Endothelial cell of umbilical vein (primary cell): ENCODE measurements at regions not wholly inside any gene's neighbourhood (a gene's known extent, or its start where the extent isn't known, plus 50 kb on each side); places are given as distances from the start of the nearest gene placed in this dataset.

Source experiments
- BruUV-seq: library from RNA; stranded (reverse); fragments of 400-500 nt; replicated peaks from 2 replicates; lab custom pipeline; 2021; lab: Mats Ljungman, UMichigan
- CTCF ChIA-PET: fragments of 300-600, 350-600 bp; sonication (Branson Sonifier 250); formaldehyde crosslinking; loops from one replicate; lab custom pipeline; 2021; ENCODE audit warnings: antibody characterized with exemption, inconsistent platforms; lab: Charles Lee
- POLR2A ChIA-PET: fragments of 300-600, 350-600 bp; sonication (Branson Sonifier 250); formaldehyde crosslinking; loops from one replicate; lab custom pipeline; 2021; ENCODE audit warnings: antibody characterized with exemption, inconsistent platforms; lab: Charles Lee
- DNase-seq: peaks from one replicate; pipeline ENCODE4 v3.0.0-alpha.2; 2011; ENCODE audit warnings: low read depth, low spot score
- FAIRE-seq: peaks from 2 replicates; lab custom pipeline; 2011; peaks lifted over from hg19 to GRCh38; lab: Jason Lieb, UNC
- H2AFZ ChIP-seq: 2 replicates; pipeline ENCODE4 v1.6.0; 2012; ENCODE audit warnings: low read depth, low read length, control low read depth, inconsistent platforms
- H3K27ac ChIP-seq: 2 replicates; pipeline ENCODE4 v1.5.1; 2011; ENCODE audit warnings: low read depth, mild to moderate bottlenecking, control low read depth, low read length, moderate library complexity; ENCODE audit not compliant: insufficient read depth
- H3K27me3 ChIP-seq, 2 experiments: 2 replicates each; pipeline versions ENCODE4 v1.6.0 to v1.6.1; 2011; ENCODE audit warnings: low read length in 2 of 2, mixed read lengths in 1 of 2; ENCODE audit not compliant: control insufficient read depth in 2 of 2, insufficient read depth in 2 of 2
- H3K36me3 ChIP-seq, 2 experiments: 2 replicates in 1 of 2; 3 replicates in 1 of 2; pipeline ENCODE4 v1.5.1; 2011; ENCODE audit warnings: low read length in 2 of 2, mild to moderate bottlenecking in 1 of 2, moderate library complexity in 1 of 2; ENCODE audit not compliant: control insufficient read depth in 2 of 2, insufficient read depth in 2 of 2; ENCODE audit errors: extremely low read depth in 1 of 2
- H3K4me1 ChIP-seq: 3 replicates; pipeline ENCODE4 v1.5.1; 2011; ENCODE audit warnings: mild to moderate bottlenecking, low read length; ENCODE audit not compliant: control insufficient read depth, insufficient read depth; ENCODE audit errors: extremely low read depth
- H3K4me2 ChIP-seq: 2 replicates; pipeline ENCODE4 v1.6.1; 2011; ENCODE audit warnings: low read length, control low read depth, mixed read lengths; ENCODE audit not compliant: insufficient read depth
- H3K4me3 ChIP-seq, 3 experiments: fragments of 200-600 bp in 1 of 3; sonication (generic), shearing (Covaris generic) in 1 of 3; replicated peaks in 1 of 3; 2 replicates each; pipeline ENCODE4 v1.5.1; 2011 to 2016; ENCODE audit warnings: control low read depth in 3 of 3, low read length in 3 of 3, mild to moderate bottlenecking in 2 of 3, inconsistent platforms in 1 of 3, low read depth in 1 of 3, moderate library complexity in 1 of 3; ENCODE audit not compliant: insufficient read depth in 1 of 3
- H3K79me2 ChIP-seq: 2 replicates; pipeline ENCODE4 v1.6.0; 2012; ENCODE audit warnings: low read length, inconsistent platforms; ENCODE audit not compliant: control insufficient read depth, insufficient read depth
- H3K9ac ChIP-seq: replicated peaks from 2 replicates; pipeline ENCODE3; 2011; ENCODE audit warnings: low read length, control low read depth; ENCODE audit not compliant: insufficient read depth; ENCODE audit errors: extremely low read depth
- H3K9me1 ChIP-seq: replicated peaks from 3 replicates; pipeline ENCODE4 v1.6.0; 2011; ENCODE audit warnings: mild to moderate bottlenecking, low read length; ENCODE audit not compliant: control insufficient read depth, insufficient read depth; ENCODE audit errors: extremely low read depth
- H3K9me3 ChIP-seq: replicated peaks from 2 replicates; pipeline ENCODE4 v1.5.1; 2012; ENCODE audit warnings: low read length, inconsistent platforms; ENCODE audit not compliant: control insufficient read depth, insufficient read depth
- H4K20me1 ChIP-seq: replicated peaks from 2 replicates; pipeline ENCODE3; 2011; ENCODE audit warnings: mild to moderate bottlenecking, low read length; ENCODE audit not compliant: control insufficient read depth, insufficient read depth; ENCODE audit errors: extremely low read depth
- CTCF ChIP-seq, 2 donors: IDR thresholded peaks; 1 replicate in 1 of 2; 2 replicates in 1 of 2; pipeline ENCODE4 v1.5.1; 2011; ENCODE audit warnings: low read length in 2 of 2, mild to moderate bottlenecking in 2 of 2, moderate library complexity in 2 of 2, control low read depth in 1 of 2, inconsistent platforms in 1 of 2, low read depth in 1 of 2; ENCODE audit not compliant: insufficient read depth in 1 of 2; ENCODE audit errors: extremely low read depth in 1 of 2
- EZH2 ChIP-seq: IDR thresholded peaks from 2 replicates; pipeline ENCODE4 v1.6.1; 2012; ENCODE audit warnings: borderline replicate concordance, low read depth, mild to moderate bottlenecking, moderate library complexity, low read length, inconsistent platforms; ENCODE audit not compliant: severe bottlenecking
- FOS ChIP-seq: IDR thresholded peaks from 2 replicates; pipeline ENCODE4 v1.6.1; 2011; ENCODE audit warnings: mild to moderate bottlenecking, low read length, moderate library complexity, borderline replicate concordance; ENCODE audit not compliant: insufficient read depth
- GATA2 ChIP-seq: IDR thresholded peaks from 2 replicates; pipeline ENCODE4 v1.7.0; 2011; ENCODE audit warnings: low read depth, mild to moderate bottlenecking, moderate library complexity, mixed read lengths, low read length; ENCODE audit not compliant: insufficient read length, insufficient read depth
- JUN ChIP-seq: IDR thresholded peaks from 2 replicates; pipeline ENCODE4 v1.6.1; 2011; ENCODE audit warnings: borderline replicate concordance, low read depth; ENCODE audit not compliant: insufficient read length, insufficient read depth
- MAX ChIP-seq: IDR thresholded peaks from 2 replicates; pipeline ENCODE4 v1.6.1; 2011; ENCODE audit not compliant: insufficient read depth, insufficient read length
- MYC ChIP-seq: IDR thresholded peaks from one replicate; pipeline ENCODE4 v1.6.1; 2011; ENCODE audit warnings: mild to moderate bottlenecking, low read depth, low read length
- POLR2A ChIP-seq: IDR thresholded peaks from 2 replicates; pipeline ENCODE4 v1.6.1; 2012; ENCODE audit warnings: low read depth, mild to moderate bottlenecking, control low read depth, low read length
- POLR2AphosphoS5 ChIP-seq: IDR thresholded peaks from 2 replicates; pipeline ENCODE4 v1.6.1; 2012; ENCODE audit warnings: low read depth, mild to moderate bottlenecking, control low read depth, low read length, moderate library complexity; ENCODE audit not compliant: insufficient read depth
- dilution Hi-C: fragments of 300-500 bp; cut with MboI; formaldehyde crosslinking; loops from one replicate; pipeline ENCODE4 v1.15.0; 2019; ENCODE audit warnings: low sequenced_read_pairs; ENCODE audit not compliant: extremely low pct_ligation_motif_present
- intact Hi-C: fragments of 100-400 bp; cut with micrococcal nuclease; formaldehyde crosslinking; loops from one replicate; pipeline ENCODE4 v1.10.0; 2022

GRCh38 chr6:3939368-3939958 is 90.3 kb downstream of the FAM50B start:
- Histone ChIP-seq H3K27ac (no peak overlapping the region), H3K4me3 (no peak overlapping the region), H3K36me3 (no peaks in the 10 kb centered on the region), H3K4me2 (no peak overlapping the region), H3K9me3 (no peaks in the 10 kb centered on the region), H4K20me1 (no peaks in the 10 kb centered on the region), H3K79me2 (no peaks in the 10 kb centered on the region), H3K9me1 (no peaks in the 10 kb centered on the region), H3K27me3 (peaks cover 1 to 5% of the 10 kb centered on the region in 2 experiments), H2AFZ (no peak overlapping the region), H3K4me1 (peaks cover 4% of the 10 kb centered on the region), H3K9ac (no peak overlapping the region)
- DNase-seq (no peak), FAIRE-seq (no peak)
- BruUV-seq: no TSS peak
- TF ChIP-seq EZH2: no peak
- no peak for TF ChIP-seq JUN
- TF ChIP-seq MYC: no peak
- no peak for TF ChIP-seq GATA2
- no peak for TF ChIP-seq CTCF (IDR thresholded peaks at IDR 0.05; ENCODE audit: extremely low read depth in 1 of 2, insufficient read depth in 1 of 2, low read depth in 1 of 2, low read length in 2 of 2)
- no peak for TF ChIP-seq POLR2A
- no peak for TF ChIP-seq MAX
- TF ChIP-seq FOS: no peak
- no peak for TF ChIP-seq POLR2AphosphoS5
- intact Hi-C loops (no loop called here), dilution Hi-C loops (no loop called here)
- CTCF ChIA-PET: interaction anchor here (0.9 to 2.3 kb wide), 4 partner anchors 12 to 90 kb away, joined by 3 to 10 read pairs (median 3); partner anchors contain the start of gene FAM50B
- POLR2A ChIA-PET: no interaction called here
